HCT116 (cell line): ENCODE measurements at regions not wholly inside any gene's neighbourhood (a gene's known extent, or its start where the extent isn't known, plus 50 kb on each side); places are given as distances from the start of the nearest gene placed in this dataset.

Experiments used
- ATAC-seq: fragments of 200-7000 bp; cut with Tn5 transposase; 2 replicates; pipeline ENCODE4 v1.9.1; 2020; ENCODE audit warnings: mild to moderate bottlenecking, moderate library complexity
- BruUV-seq: library from RNA; stranded (reverse); fragments of 400-500 nt; replicated peaks from 2 replicates; lab custom pipeline; 2021; lab: Mats Ljungman, UMichigan
- CTCF ChIA-PET: fragments of 300-600 bp; sonication (Branson Sonifier 250); formaldehyde crosslinking; loops from one replicate; lab custom pipeline; 2021; ENCODE audit warnings: antibody characterized with exemption; lab: Charles Lee
- POLR2A ChIA-PET: fragments of 300-600, 350-600 bp; sonication (Branson Sonifier 250); formaldehyde crosslinking; loops from one replicate; lab custom pipeline; 2021; ENCODE audit warnings: antibody characterized with exemption; lab: Charles Lee
- RAD21 ChIA-PET, 2 experiments: fragments of 300-600 bp; sonication (Branson Sonifier 250); formaldehyde crosslinking; loops; one replicate each; lab custom pipeline; 2023; ENCODE audit warnings: low total read pairs in 2 of 2; ENCODE audit not compliant: uncharacterized antibody in 2 of 2, unreplicated experiment in 2 of 2, low non-redundant PET in 1 of 2; lab: Charles Lee
- DNase-seq: peaks from one replicate; pipeline ENCODE4 v3.0.0-alpha.2; 2010; ENCODE audit warnings: low read depth, low spot score
- H2AFZ ChIP-seq: fragments of 200-600 bp; shearing (Covaris generic), sonication (generic); 2 replicates; pipeline ENCODE4 v1.6.1; 2017; ENCODE audit warnings: low read depth, mixed run types, mixed read lengths, antibody characterized with exemption, low read length; ENCODE audit not compliant: poor library complexity, severe bottlenecking
- H3K27ac ChIP-seq: 2 replicates; pipeline ENCODE4 v1.5.1; 2012; ENCODE audit warnings: low read depth, low read length
- H3K27me3 ChIP-seq: fragments of 200-600 bp; sonication (generic); 2 replicates; pipeline ENCODE4 v1.6.1; 2016; ENCODE audit warnings: mixed run types, low read length, mixed read lengths; ENCODE audit not compliant: insufficient read depth
- H3K36me3 ChIP-seq, 2 experiments: fragments of 200-500 bp in 1 of 2; fragments of 200-600 bp in 1 of 2; sonication (Bioruptor generic) in 1 of 2; sonication (generic) in 1 of 2; 2 replicates each; pipeline versions ENCODE4 v1.5.1 to v1.6.1; 2014 to 2016; ENCODE audit warnings: low read length in 2 of 2, inconsistent platforms in 1 of 2, mixed read lengths in 1 of 2, mixed run types in 1 of 2; ENCODE audit not compliant: insufficient read depth in 2 of 2, control insufficient read depth in 1 of 2
- H3K4me1 ChIP-seq, 2 experiments: fragments of 200-600 bp in 1 of 2; sonication (generic) in 1 of 2; 2 replicates each; pipeline versions ENCODE4 v1.5.1 to v1.6.1; 2012 to 2017; ENCODE audit warnings: low read length in 2 of 2, inconsistent platforms in 1 of 2, mild to moderate bottlenecking in 1 of 2, mixed read lengths in 1 of 2, mixed run types in 1 of 2, moderate library complexity in 1 of 2; ENCODE audit not compliant: insufficient read depth in 2 of 2, control insufficient read depth in 1 of 2
- H3K4me2 ChIP-seq: fragments of 200-600 bp; sonication (generic); 2 replicates; pipeline ENCODE4 v1.6.1; 2017; ENCODE audit warnings: mixed run types, low read length, mixed read lengths
- H3K4me3 ChIP-seq, 2 experiments: fragments of 200-600 bp in 1 of 2; sonication (generic) in 1 of 2; replicated peaks in 1 of 2; 2 replicates each; pipeline ENCODE4 v1.5.1; 2011 to 2016; ENCODE audit warnings: low read length in 2 of 2, control low read depth in 1 of 2, low read depth in 1 of 2, mild to moderate bottlenecking in 1 of 2, mixed read lengths in 1 of 2, mixed run types in 1 of 2
- H3K79me2 ChIP-seq: fragments of 200-600 bp; sonication (generic); 2 replicates; pipeline ENCODE4 v1.6.1; 2017; ENCODE audit warnings: mild to moderate bottlenecking, mixed run types, low read length, moderate library complexity, mixed read lengths; ENCODE audit not compliant: insufficient read depth
- H3K9ac ChIP-seq: fragments of 200-600 bp; sonication (generic); 2 replicates; pipeline ENCODE4 v1.6.1; 2016; ENCODE audit warnings: low read length, mixed read lengths
- H3K9me2 ChIP-seq: fragments of 200-600 bp; sonication (generic), shearing (Covaris generic); 2 replicates; pipeline ENCODE4 v1.6.1; 2017; ENCODE audit warnings: mixed run types, mild to moderate bottlenecking, moderate library complexity; ENCODE audit not compliant: insufficient read depth
- H3K9me3 ChIP-seq, 2 experiments: fragments of 200-500 bp in 1 of 2; fragments of 200-600 bp in 1 of 2; sonication (Bioruptor generic) in 1 of 2; sonication (generic) in 1 of 2; 2 replicates each; pipeline ENCODE4 v1.6.1; 2014 to 2017; ENCODE audit warnings: low read length in 2 of 2, mixed read lengths in 2 of 2, inconsistent platforms in 1 of 2, low read depth in 1 of 2, mild to moderate bottlenecking in 1 of 2, mixed run types in 1 of 2, moderate library complexity in 1 of 2; ENCODE audit not compliant: control insufficient read depth in 1 of 2, insufficient read depth in 1 of 2
- H4K20me1 ChIP-seq: fragments of 200-600 bp; sonication (generic), shearing (Covaris generic); 2 replicates; pipeline ENCODE4 v1.6.1; 2017; ENCODE audit warnings: mixed run types, mild to moderate bottlenecking, moderate library complexity; ENCODE audit not compliant: insufficient read depth
- ATF3 ChIP-seq: IDR thresholded peaks from 2 replicates; pipeline ENCODE4 v1.6.1; 2012
- CBX3 ChIP-seq: IDR thresholded peaks from 2 replicates; pipeline ENCODE4 v1.6.1; 2012; ENCODE audit warnings: low read depth
- EZH2phosphoT487 ChIP-seq: fragments of 200-600 bp; IDR thresholded peaks from 2 replicates; pipeline ENCODE4 v1.6.1; 2018; ENCODE audit warnings: antibody characterized with exemption, borderline replicate concordance
- FOSL1 ChIP-seq: IDR thresholded peaks from 2 replicates; pipeline ENCODE4 v1.6.1; 2012; ENCODE audit warnings: low read depth
- JUND ChIP-seq: IDR thresholded peaks from 2 replicates; pipeline ENCODE4 v1.6.1; 2012
- SIN3A ChIP-seq: IDR thresholded peaks from 2 replicates; pipeline ENCODE4 v1.6.1; 2012; ENCODE audit warnings: low read depth
- SP1 ChIP-seq: IDR thresholded peaks from 2 replicates; pipeline ENCODE4 v1.6.1; 2012; ENCODE audit warnings: low read depth
- ZBTB33 ChIP-seq: IDR thresholded peaks from 2 replicates; pipeline ENCODE4 v1.6.1; 2011; ENCODE audit warnings: mild to moderate bottlenecking, low read length, moderate library complexity; ENCODE audit not compliant: insufficient replicate concordance; ENCODE audit errors: extremely low read depth
- ZFX ChIP-seq: fragments of 450-650 bp; IDR thresholded peaks from 2 replicates; pipeline ENCODE4 v1.6.1; 2017
- intact Hi-C: fragments of 100-400 bp; cut with micrococcal nuclease; formaldehyde crosslinking; loops from 2 replicates; pipeline ENCODE4 v1.10.0; 2022

GRCh38 chr4:8706216-8707044 is 113.9 kb downstream of the CPZ start:
- Histone ChIP-seq H3K4me1 (no peaks in the 10 kb centered on the region), H3K9ac (no peak overlapping the region), H2AFZ (no peak overlapping the region), H3K4me3 (no peak overlapping the region), H3K36me3 (no peaks in the 10 kb centered on the region), H3K9me2 (no peaks in the 10 kb centered on the region), H3K27me3 (0 out of 2 replicates have a peak, but pooled peaks cover 2% of the 10 kb centered on the region), H3K79me2 (no peaks in the 10 kb centered on the region), H3K4me2 (no peak overlapping the region), H3K9me3 (no peaks in the 10 kb centered on the region), H3K27ac (no peak overlapping the region), H4K20me1 (no peaks in the 10 kb centered on the region)
- BruUV-seq: no TSS peak
- ChIA-PET POLR2A (no interaction called here), CTCF (no interaction called here), RAD21 (no interaction called here)
- ATAC-seq (no peak), DNase-seq (no peak)
- intact Hi-C loops: no loop called here
- no peak for TF ChIP-seq SIN3A
- TF ChIP-seq ZBTB33: no peak
- TF ChIP-seq EZH2phosphoT487: no peak
- TF ChIP-seq ATF3: no peak
- no peak for TF ChIP-seq ZFX
- TF ChIP-seq SP1: no peak
- TF ChIP-seq FOSL1: no peak
- TF ChIP-seq CBX3: no peak
- TF ChIP-seq JUND: no peak
